Panc1 (cell line): ENCODE measurements at regions not wholly inside any gene's neighbourhood (a gene's known extent, or its start where the extent isn't known, plus 50 kb on each side); places are given as distances from the start of the nearest gene placed in this dataset.

Experiments
- ATAC-seq: fragments of 200-7000 bp; cut with Tn5 transposase; 2 replicates; pipeline ENCODE4 v1.9.1; 2020; ENCODE audit warnings: mild to moderate bottlenecking, moderate library complexity
- BruUV-seq: library from RNA; stranded (reverse); fragments of 400-500 nt; replicated peaks from 2 replicates; lab custom pipeline; 2021; lab: Mats Ljungman, UMichigan
- CTCF ChIA-PET: fragments of 300-600 bp; sonication (Branson Sonifier 250); formaldehyde crosslinking; loops from one replicate; lab custom pipeline; 2022; ENCODE audit warnings: antibody characterized with exemption; lab: Charles Lee
- POLR2A ChIA-PET: fragments of 300-600 bp; sonication (Branson Sonifier 250); formaldehyde crosslinking; loops from one replicate; lab custom pipeline; 2022; ENCODE audit warnings: antibody characterized with exemption; lab: Charles Lee
- DNase-seq: peaks from one replicate; pipeline ENCODE4 v3.0.0-alpha.2; 2010; ENCODE audit warnings: low read depth, low spot score
- H3K27ac ChIP-seq: 2 replicates; pipeline ENCODE4 v1.5.1; 2011; ENCODE audit warnings: mild to moderate bottlenecking, low read length, inconsistent platforms
- H3K27me3 ChIP-seq: fragments of 200-500 bp; sonication (Bioruptor generic); 2 replicates; pipeline ENCODE4 v1.6.0; 2014; ENCODE audit warnings: low read length, inconsistent platforms; ENCODE audit not compliant: control insufficient read depth, insufficient read depth
- H3K36me3 ChIP-seq: fragments of 200-500 bp; sonication (Bioruptor generic); 2 replicates; pipeline ENCODE4 v1.5.1; 2014; ENCODE audit warnings: inconsistent platforms, mild to moderate bottlenecking, low read length, moderate library complexity; ENCODE audit not compliant: control insufficient read depth, insufficient read depth
- H3K4me1 ChIP-seq: 2 replicates; pipeline ENCODE4 v1.5.1; 2011; ENCODE audit warnings: inconsistent platforms, mild to moderate bottlenecking, low read length, moderate library complexity; ENCODE audit not compliant: control insufficient read depth, insufficient read depth
- H3K4me3 ChIP-seq, 2 experiments: 2 replicates each; pipeline ENCODE4 v1.5.1; 2011 to 2012; ENCODE audit warnings: low read depth in 2 of 2, low read length in 2 of 2, mild to moderate bottlenecking in 2 of 2, inconsistent platforms in 1 of 2, moderate library complexity in 1 of 2
- H3K9me3 ChIP-seq: fragments of 200-500 bp; sonication (Bioruptor generic); 2 replicates; pipeline ENCODE4 v1.5.1; 2014; ENCODE audit warnings: low read depth, mild to moderate bottlenecking, inconsistent platforms, low read length, moderate library complexity; ENCODE audit not compliant: control insufficient read depth, insufficient read depth
- POLR2AphosphoS5 ChIP-seq: IDR thresholded peaks from 2 replicates; pipeline ENCODE4 v1.6.1; 2012; ENCODE audit warnings: mild to moderate bottlenecking, low read depth, low read length, moderate library complexity
- SIN3A ChIP-seq: IDR thresholded peaks from 2 replicates; pipeline ENCODE4 v1.6.1; 2012; ENCODE audit warnings: low read depth, mild to moderate bottlenecking, low read length, moderate library complexity, borderline replicate concordance; ENCODE audit not compliant: insufficient read depth
- TCF7L2 ChIP-seq: IDR thresholded peaks from 2 replicates; pipeline ENCODE4 v1.6.1; 2011; ENCODE audit warnings: mild to moderate bottlenecking, low read depth, low read length, inconsistent platforms
- in situ Hi-C: cut with HindIII; loops from 2 replicates; pipeline ENCODE4 v1.10.0; 2016; ENCODE audit warnings: low sequenced_read_pairs, low pct_unique_long_range_greater_than_20kb
- intact Hi-C: fragments of 100-400 bp; cut with micrococcal nuclease; formaldehyde crosslinking; loops from one replicate; pipeline ENCODE4 v1.10.0; 2022; ENCODE audit not compliant: unreplicated experiment
- TF ChIP-seq, protein P1 (sequence below): fragments of 450-650 bp; IDR thresholded peaks from 2 replicates; pipeline ENCODE4 v1.5.1; 2017; ENCODE audit warnings: mild to moderate bottlenecking
- TF ChIP-seq, protein P2 (sequence below), 2 experiments: IDR thresholded peaks; 2 replicates each; pipeline ENCODE4 v1.6.1; 2011 to 2012; ENCODE audit warnings: low read depth in 2 of 2, control low read depth in 1 of 2, low read length in 1 of 2, mild to moderate bottlenecking in 1 of 2, moderate library complexity in 1 of 2; ENCODE audit not compliant: insufficient read depth in 1 of 2

DNA sequence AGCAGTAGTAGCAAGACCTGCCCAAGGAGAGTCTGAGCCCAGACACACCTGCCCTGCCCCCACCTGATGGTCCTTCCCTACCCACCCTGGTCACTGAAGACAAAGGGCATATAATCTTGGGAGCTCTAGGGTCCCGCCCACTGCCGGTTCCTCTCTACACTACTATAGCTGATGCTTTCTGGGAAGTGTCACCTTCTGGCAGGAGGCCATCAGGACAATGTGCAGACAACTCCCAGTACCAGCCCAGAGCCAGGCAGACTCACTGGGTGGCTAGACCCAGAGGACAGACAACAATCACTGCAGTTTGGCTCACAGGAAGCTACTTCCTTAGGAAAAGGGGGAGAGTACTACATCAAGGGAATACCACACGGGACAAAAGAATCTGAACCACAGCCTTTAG lies 312.7 kb downstream of the SPRY1 start:
- TF ChIP-seq, protein P1, sequence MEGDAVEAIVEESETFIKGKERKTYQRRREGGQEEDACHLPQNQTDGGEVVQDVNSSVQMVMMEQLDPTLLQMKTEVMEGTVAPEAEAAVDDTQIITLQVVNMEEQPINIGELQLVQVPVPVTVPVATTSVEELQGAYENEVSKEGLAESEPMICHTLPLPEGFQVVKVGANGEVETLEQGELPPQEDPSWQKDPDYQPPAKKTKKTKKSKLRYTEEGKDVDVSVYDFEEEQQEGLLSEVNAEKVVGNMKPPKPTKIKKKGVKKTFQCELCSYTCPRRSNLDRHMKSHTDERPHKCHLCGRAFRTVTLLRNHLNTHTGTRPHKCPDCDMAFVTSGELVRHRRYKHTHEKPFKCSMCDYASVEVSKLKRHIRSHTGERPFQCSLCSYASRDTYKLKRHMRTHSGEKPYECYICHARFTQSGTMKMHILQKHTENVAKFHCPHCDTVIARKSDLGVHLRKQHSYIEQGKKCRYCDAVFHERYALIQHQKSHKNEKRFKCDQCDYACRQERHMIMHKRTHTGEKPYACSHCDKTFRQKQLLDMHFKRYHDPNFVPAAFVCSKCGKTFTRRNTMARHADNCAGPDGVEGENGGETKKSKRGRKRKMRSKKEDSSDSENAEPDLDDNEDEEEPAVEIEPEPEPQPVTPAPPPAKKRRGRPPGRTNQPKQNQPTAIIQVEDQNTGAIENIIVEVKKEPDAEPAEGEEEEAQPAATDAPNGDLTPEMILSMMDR, result no peak
- TF ChIP-seq, protein P2, sequence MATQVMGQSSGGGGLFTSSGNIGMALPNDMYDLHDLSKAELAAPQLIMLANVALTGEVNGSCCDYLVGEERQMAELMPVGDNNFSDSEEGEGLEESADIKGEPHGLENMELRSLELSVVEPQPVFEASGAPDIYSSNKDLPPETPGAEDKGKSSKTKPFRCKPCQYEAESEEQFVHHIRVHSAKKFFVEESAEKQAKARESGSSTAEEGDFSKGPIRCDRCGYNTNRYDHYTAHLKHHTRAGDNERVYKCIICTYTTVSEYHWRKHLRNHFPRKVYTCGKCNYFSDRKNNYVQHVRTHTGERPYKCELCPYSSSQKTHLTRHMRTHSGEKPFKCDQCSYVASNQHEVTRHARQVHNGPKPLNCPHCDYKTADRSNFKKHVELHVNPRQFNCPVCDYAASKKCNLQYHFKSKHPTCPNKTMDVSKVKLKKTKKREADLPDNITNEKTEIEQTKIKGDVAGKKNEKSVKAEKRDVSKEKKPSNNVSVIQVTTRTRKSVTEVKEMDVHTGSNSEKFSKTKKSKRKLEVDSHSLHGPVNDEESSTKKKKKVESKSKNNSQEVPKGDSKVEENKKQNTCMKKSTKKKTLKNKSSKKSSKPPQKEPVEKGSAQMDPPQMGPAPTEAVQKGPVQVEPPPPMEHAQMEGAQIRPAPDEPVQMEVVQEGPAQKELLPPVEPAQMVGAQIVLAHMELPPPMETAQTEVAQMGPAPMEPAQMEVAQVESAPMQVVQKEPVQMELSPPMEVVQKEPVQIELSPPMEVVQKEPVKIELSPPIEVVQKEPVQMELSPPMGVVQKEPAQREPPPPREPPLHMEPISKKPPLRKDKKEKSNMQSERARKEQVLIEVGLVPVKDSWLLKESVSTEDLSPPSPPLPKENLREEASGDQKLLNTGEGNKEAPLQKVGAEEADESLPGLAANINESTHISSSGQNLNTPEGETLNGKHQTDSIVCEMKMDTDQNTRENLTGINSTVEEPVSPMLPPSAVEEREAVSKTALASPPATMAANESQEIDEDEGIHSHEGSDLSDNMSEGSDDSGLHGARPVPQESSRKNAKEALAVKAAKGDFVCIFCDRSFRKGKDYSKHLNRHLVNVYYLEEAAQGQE (IDR thresholded peaks at IDR 0.05; ENCODE audit: insufficient read depth in 1 of 2, low read depth in 2 of 2, low read length in 1 of 2), result no peak
- TF ChIP-seq TCF7L2, result no peak
- TF ChIP-seq SIN3A, result no peak
- TF ChIP-seq POLR2AphosphoS5, result no peak
- no peak overlapping the region for H3K27ac ChIP-seq
- ATAC-seq, result no peak
- CTCF ChIA-PET, result no interaction called here
- in situ Hi-C loops (no loop called here), intact Hi-C loops (no loop called here)
- no peaks in the 10 kb centered on the region for H3K4me1 ChIP-seq
- no peaks in the 10 kb centered on the region for H3K27me3 ChIP-seq
- BruUV-seq, result no TSS peak
- H3K36me3 ChIP-seq, result no peaks in the 10 kb centered on the region
- no peak overlapping the region for H3K4me3 ChIP-seq
- POLR2A ChIA-PET, result no interaction called here
- H3K9me3 ChIP-seq, result no peaks in the 10 kb centered on the region
- DNase-seq, result no peak

DNA sequence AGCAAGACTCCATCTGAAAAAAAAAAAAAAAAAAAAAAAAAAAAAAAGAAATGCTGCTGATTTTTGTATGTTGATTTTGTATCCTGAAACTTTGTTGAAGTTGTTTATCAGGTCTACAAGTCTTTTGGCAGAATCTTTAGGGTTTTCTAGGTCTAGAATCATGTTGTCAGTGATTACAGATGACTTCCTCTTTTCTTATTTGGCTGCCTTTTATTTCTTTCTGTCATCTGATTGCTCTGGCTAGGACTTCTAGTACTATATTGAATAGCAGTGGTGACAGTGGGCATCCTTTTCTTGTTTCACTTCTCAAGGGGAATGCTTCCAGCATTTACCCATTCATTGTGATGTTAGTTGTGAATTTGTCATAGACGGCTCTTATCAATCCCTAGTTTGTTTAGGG lies 334.4 kb downstream of the SPRY1 start:
- Histone ChIP-seq H3K27ac (no peak overlapping the region), H3K4me1 (no peaks in the 10 kb centered on the region), H3K4me3 (no peak overlapping the region), H3K9me3 (no peaks in the 10 kb centered on the region), H3K36me3 (no peaks in the 10 kb centered on the region), H3K27me3 (no peaks in the 10 kb centered on the region)
- in situ Hi-C loops (no loop called here), intact Hi-C loops (no loop called here)
- DNase-seq (no peak), ATAC-seq (no peak)
- TF ChIP-seq SIN3A, result no peak
- no peak for TF ChIP-seq POLR2AphosphoS5
- TF ChIP-seq, protein P2 (IDR thresholded peaks at IDR 0.05; ENCODE audit: insufficient read depth in 1 of 2, low read depth in 2 of 2, low read length in 1 of 2), result no peak
- no peak for TF ChIP-seq TCF7L2
- TF ChIP-seq, protein P1, result no peak
- ChIA-PET CTCF (no interaction called here), POLR2A (no interaction called here)
- BruUV-seq, result no TSS peak
